ENCODE measurements at regions not wholly inside any gene's neighbourhood (a gene's known extent, or its start where the extent isn't known, plus 50 kb on each side); places are given as distances from the start of the nearest gene placed in this dataset.

DNA sequence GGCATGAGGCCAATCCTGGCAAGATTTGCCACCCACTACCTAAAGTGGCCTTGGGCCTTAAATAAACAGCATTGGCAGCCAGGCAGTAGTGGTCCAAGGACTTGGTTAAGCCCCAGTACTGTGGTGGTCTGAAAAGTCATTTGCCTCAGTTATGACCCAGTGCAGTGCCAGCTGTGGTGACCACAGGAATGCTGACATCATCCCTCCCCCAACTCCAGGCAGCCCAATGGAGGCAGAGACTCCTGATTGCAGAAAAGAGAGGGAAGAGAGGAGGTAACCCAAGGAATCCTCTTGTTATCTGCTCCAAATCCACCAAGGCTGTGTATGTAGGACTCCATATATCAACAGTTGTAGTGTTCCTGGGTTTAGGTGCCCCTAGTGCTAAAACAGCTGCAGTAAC, 883.6 kb downstream of the SQOR start:
- Histone ChIP-seq H2BK12ac (ENCODE audit: low read length in 2 of 2) (no peak overlapping the region), H3K27ac (ENCODE audit: low read length, poor library complexity, severe bottlenecking) (no peak overlapping the region), H2AFZ (ENCODE audit: low read depth, low read length) (peak overlapping the region; percentile 1), H4K8ac (ENCODE audit: low read length) (no peak overlapping the region), H3K4me1 (ENCODE audit: control insufficient read depth, insufficient read depth, low read depth, low read length) (no peaks in the 10 kb centered on the region), H3K14ac (ENCODE audit: low read length in 2 of 2) (no peak overlapping the region), H2BK5ac (ENCODE audit: low read depth, low read length, poor library complexity, severe bottlenecking) (no peak overlapping the region), H3K36me3 (ENCODE audit: control insufficient read depth in 1 of 2, insufficient read depth in 2 of 2, low read depth in 1 of 2, low read length in 2 of 2) (no peaks in the 10 kb centered on the region), H3K79me1 (replicated peaks; ENCODE audit: low read length, poor library complexity, severe bottlenecking) (no peaks in the 10 kb centered on the region), H2BK120ac (ENCODE audit: low read depth, low read length) (no peak overlapping the region), H3K4me3 (ENCODE audit: insufficient read depth in 1 of 2, low read depth in 1 of 2, low read length in 2 of 2) (no peak overlapping the region), H2BK15ac (ENCODE audit: low read depth, poor library complexity, severe bottlenecking) (no peak overlapping the region), H3K9me3 (ENCODE audit: control insufficient read depth, low read length) (peaks cover 13% of the 10 kb centered on the region), H3K4me2 (ENCODE audit: low read length, poor library complexity, severe bottlenecking) (no peak overlapping the region), H3K9ac (ENCODE audit: low read length) (no peak overlapping the region), H3K18ac (ENCODE audit: low read depth in 1 of 2, low read length in 2 of 2) (no peak overlapping the region), H3K23ac (ENCODE audit: low read length in 2 of 2) (no peak overlapping the region), H3K27me3 (ENCODE audit: control insufficient read depth in 1 of 2, insufficient read depth in 1 of 2, low read length in 2 of 2) (no peaks in the 10 kb centered on the region), H4K91ac (ENCODE audit: low read length) (no peak overlapping the region), H2AK5ac (ENCODE audit: low read length, severe bottlenecking) (no peak overlapping the region), H3K4ac (ENCODE audit: low read depth in 1 of 2, low read length in 2 of 2) (no peak overlapping the region)
- DNase-seq = no peak

GRCh38 chr15:46523701-46524100, 888.9 kb downstream of the SQOR start:
- Histone ChIP-seq H2AFZ (ENCODE audit: low read depth, low read length) (no peak overlapping the region), H2BK12ac (ENCODE audit: low read length in 2 of 2) (no peak overlapping the region), H2BK120ac (ENCODE audit: low read depth, low read length) (no peak overlapping the region), H3K9ac (ENCODE audit: low read length) (no peak overlapping the region), H3K36me3 (ENCODE audit: control insufficient read depth in 1 of 2, insufficient read depth in 2 of 2, low read depth in 1 of 2, low read length in 2 of 2) (no peaks in the 10 kb centered on the region), H3K9me3 (ENCODE audit: control insufficient read depth, low read length) (peaks cover 5% of the 10 kb centered on the region), H3K14ac (ENCODE audit: low read length in 2 of 2) (no peak overlapping the region), H3K27me3 (ENCODE audit: control insufficient read depth in 1 of 2, insufficient read depth in 1 of 2, low read length in 2 of 2) (no peaks in the 10 kb centered on the region), H3K4me1 (ENCODE audit: control insufficient read depth, insufficient read depth, low read depth, low read length) (no peaks in the 10 kb centered on the region), H3K18ac (ENCODE audit: low read depth in 1 of 2, low read length in 2 of 2) (no peak overlapping the region), H2AK5ac (ENCODE audit: low read length, severe bottlenecking) (no peak overlapping the region), H3K23ac (ENCODE audit: low read length in 2 of 2) (no peak overlapping the region), H4K91ac (ENCODE audit: low read length) (no peak overlapping the region), H3K79me1 (replicated peaks; ENCODE audit: low read length, poor library complexity, severe bottlenecking) (no peaks in the 10 kb centered on the region), H2BK15ac (ENCODE audit: low read depth, poor library complexity, severe bottlenecking) (no peak overlapping the region), H3K4me3 (ENCODE audit: insufficient read depth in 1 of 2, low read depth in 1 of 2, low read length in 2 of 2) (no peak overlapping the region), H3K4ac (ENCODE audit: low read depth in 1 of 2, low read length in 2 of 2) (no peak overlapping the region), H4K8ac (ENCODE audit: low read length) (no peak overlapping the region), H3K4me2 (ENCODE audit: low read length, poor library complexity, severe bottlenecking) (no peak overlapping the region), H2BK5ac (ENCODE audit: low read depth, low read length, poor library complexity, severe bottlenecking) (no peak overlapping the region), H3K27ac (ENCODE audit: low read length, poor library complexity, severe bottlenecking) (no peak overlapping the region)
- no peak for DNase-seq
- no CpG with 5 or more reads among the region's 1 CpG for WGBS

- Histone ChIP-seq H3K27ac (ENCODE audit: low read length, poor library complexity, severe bottlenecking) (no peak overlapping the region), H3K4ac (ENCODE audit: low read depth in 1 of 2, low read length in 2 of 2) (no peak overlapping the region), H3K9me3 (ENCODE audit: control insufficient read depth, low read length) (peaks cover 6% of the 10 kb centered on the region), H2BK12ac (ENCODE audit: low read length in 2 of 2) (no peak overlapping the region), H3K79me1 (replicated peaks; ENCODE audit: low read length, poor library complexity, severe bottlenecking) (no peaks in the 10 kb centered on the region), H3K4me3 (ENCODE audit: insufficient read depth in 1 of 2, low read depth in 1 of 2, low read length in 2 of 2) (no peak overlapping the region), H3K9ac (ENCODE audit: low read length) (no peak overlapping the region), H2BK15ac (ENCODE audit: low read depth, poor library complexity, severe bottlenecking) (no peak overlapping the region), H2BK120ac (ENCODE audit: low read depth, low read length) (no peak overlapping the region), H3K27me3 (ENCODE audit: control insufficient read depth in 1 of 2, insufficient read depth in 1 of 2, low read length in 2 of 2) (no peaks in the 10 kb centered on the region), H2AFZ (ENCODE audit: low read depth, low read length) (no peak overlapping the region), H3K23ac (ENCODE audit: low read length in 2 of 2) (no peak overlapping the region), H2AK5ac (ENCODE audit: low read length, severe bottlenecking) (no peak overlapping the region), H3K18ac (ENCODE audit: low read depth in 1 of 2, low read length in 2 of 2) (no peak overlapping the region), H3K14ac (ENCODE audit: low read length in 2 of 2) (no peak overlapping the region), H2BK5ac (ENCODE audit: low read depth, low read length, poor library complexity, severe bottlenecking) (no peak overlapping the region), H4K8ac (ENCODE audit: low read length) (no peak overlapping the region), H3K36me3 (ENCODE audit: control insufficient read depth in 1 of 2, insufficient read depth in 2 of 2, low read depth in 1 of 2, low read length in 2 of 2) (no peaks in the 10 kb centered on the region), H3K4me1 (ENCODE audit: control insufficient read depth, insufficient read depth, low read depth, low read length) (no peaks in the 10 kb centered on the region), H3K4me2 (ENCODE audit: low read length, poor library complexity, severe bottlenecking) (no peak overlapping the region), H4K91ac (ENCODE audit: low read length) (no peak overlapping the region)
- DNase-seq = no peak
- 94% methylated on average over 3 of the region's 3 CpGs for WGBS
These were observed 891.3 kb downstream of the SQOR start for GRCh38 chr15:46525984-46526725.

- no peak overlapping the region for H2BK120ac ChIP-seq (ENCODE audit: low read depth, low read length)
- H3K4me2 ChIP-seq (ENCODE audit: low read length, poor library complexity, severe bottlenecking) = no peak overlapping the region
- no peak overlapping the region for H3K9ac ChIP-seq (ENCODE audit: low read length)
- H3K79me1 ChIP-seq (replicated peaks; ENCODE audit: low read length, poor library complexity, severe bottlenecking) = no peaks in the 10 kb centered on the region
- no peak overlapping the region for H3K4me3 ChIP-seq (ENCODE audit: insufficient read depth in 1 of 2, low read depth in 1 of 2, low read length in 2 of 2)
- H2BK5ac ChIP-seq (ENCODE audit: low read depth, low read length, poor library complexity, severe bottlenecking) = no peak overlapping the region
- H2BK15ac ChIP-seq (ENCODE audit: low read depth, poor library complexity, severe bottlenecking) = no peak overlapping the region
- peaks cover 6% of the 10 kb centered on the region for H3K9me3 ChIP-seq (ENCODE audit: control insufficient read depth, low read length)
- no peaks in the 10 kb centered on the region for H3K27me3 ChIP-seq (ENCODE audit: control insufficient read depth in 1 of 2, insufficient read depth in 1 of 2, low read length in 2 of 2)
- H3K36me3 ChIP-seq (ENCODE audit: control insufficient read depth in 1 of 2, insufficient read depth in 2 of 2, low read depth in 1 of 2, low read length in 2 of 2) = no peaks in the 10 kb centered on the region
- no peak overlapping the region for H4K91ac ChIP-seq (ENCODE audit: low read length)
- 80% methylated on average over 1 of the region's 1 CpG for WGBS
- no peak overlapping the region for H3K14ac ChIP-seq (ENCODE audit: low read length in 2 of 2)
- DNase-seq = no peak
- H3K18ac ChIP-seq (ENCODE audit: low read depth in 1 of 2, low read length in 2 of 2) = no peak overlapping the region
- H3K27ac ChIP-seq (ENCODE audit: low read length, poor library complexity, severe bottlenecking) = no peak overlapping the region
- no peak overlapping the region for H3K4ac ChIP-seq (ENCODE audit: low read depth in 1 of 2, low read length in 2 of 2)
- no peak overlapping the region for H2BK12ac ChIP-seq (ENCODE audit: low read length in 2 of 2)
- H3K23ac ChIP-seq (ENCODE audit: low read length in 2 of 2) = no peak overlapping the region
- H2AFZ ChIP-seq (ENCODE audit: low read depth, low read length) = no peak overlapping the region
- no peak overlapping the region for H4K8ac ChIP-seq (ENCODE audit: low read length)
- H3K4me1 ChIP-seq (ENCODE audit: control insufficient read depth, insufficient read depth, low read depth, low read length) = no peaks in the 10 kb centered on the region
- no peak overlapping the region for H2AK5ac ChIP-seq (ENCODE audit: low read length, severe bottlenecking)
These were observed 891.9 kb downstream of the SQOR start for GRCh38 chr15:46526726-46527110.
